AG20443 (cell line): ENCODE measurements at regions not wholly inside any gene's neighbourhood (a gene's known extent, or its start where the extent isn't known, plus 50 kb on each side); places are given as distances from the start of the nearest gene placed in this dataset.
"Not testable (repeated sequence)": the region's sequence is repeated elsewhere in the genome, so short reads cannot be mapped to it uniquely, and the experiment has no call there.

Experiments used
- DNase-seq: peaks from one replicate; pipeline ENCODE4 v3.0.0; 2012; ENCODE audit warnings: low spot score, mixed read lengths

DNA sequence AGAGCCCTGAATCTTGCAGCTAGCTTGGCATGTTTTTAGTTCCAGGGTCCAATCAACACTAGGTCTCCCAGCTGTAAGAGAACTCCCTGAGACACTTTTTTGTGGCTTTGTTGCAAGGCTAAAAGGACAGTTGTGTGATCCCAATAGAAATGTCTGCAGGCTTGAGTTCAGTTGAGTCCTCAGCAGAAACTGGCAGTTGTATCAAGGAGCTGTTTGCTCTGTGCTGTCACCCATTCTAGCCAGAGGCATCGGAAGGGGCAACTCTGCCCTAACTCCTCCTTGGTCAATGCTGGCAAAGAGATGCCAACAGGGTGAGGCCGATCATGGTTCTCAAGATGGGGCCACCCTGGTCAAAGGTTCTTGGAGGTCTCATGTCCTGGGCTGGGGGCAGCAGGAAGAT, 224.1 kb downstream of the BUB3 start:
- no peak for DNase-seq

GRCh38 chr10:123379156-123379555, 225.0 kb downstream of the BUB3 start:
- no peak for DNase-seq

DNA sequence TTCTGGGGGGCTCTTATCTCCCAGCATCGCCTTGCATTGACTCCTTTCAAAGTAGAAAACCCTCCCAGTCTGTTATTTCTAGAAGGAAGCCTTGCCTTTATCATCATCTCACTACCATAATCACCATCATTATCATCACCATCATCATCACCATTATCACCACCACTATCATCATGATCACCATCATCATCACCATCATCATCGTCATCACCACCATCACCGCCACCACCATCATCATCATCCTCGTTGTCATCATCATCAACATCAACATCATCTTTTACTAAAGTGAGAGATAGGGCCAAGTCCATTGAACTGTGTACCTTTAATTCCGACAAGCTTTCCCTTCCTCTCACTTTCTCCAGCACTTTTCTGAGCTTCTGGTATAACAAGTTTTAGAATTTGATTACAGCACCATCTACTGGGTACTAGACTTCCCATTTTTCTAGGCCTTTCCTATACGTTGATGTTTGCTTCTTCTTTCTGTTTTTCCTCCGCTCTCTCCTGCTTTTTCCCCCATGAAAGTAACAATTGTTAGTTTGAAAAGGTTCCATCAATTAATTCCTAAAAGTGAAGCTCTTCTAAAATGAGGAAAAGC, 226.4 kb downstream of the BUB3 start:
- DNase-seq = peak; percentile 31

DNA sequence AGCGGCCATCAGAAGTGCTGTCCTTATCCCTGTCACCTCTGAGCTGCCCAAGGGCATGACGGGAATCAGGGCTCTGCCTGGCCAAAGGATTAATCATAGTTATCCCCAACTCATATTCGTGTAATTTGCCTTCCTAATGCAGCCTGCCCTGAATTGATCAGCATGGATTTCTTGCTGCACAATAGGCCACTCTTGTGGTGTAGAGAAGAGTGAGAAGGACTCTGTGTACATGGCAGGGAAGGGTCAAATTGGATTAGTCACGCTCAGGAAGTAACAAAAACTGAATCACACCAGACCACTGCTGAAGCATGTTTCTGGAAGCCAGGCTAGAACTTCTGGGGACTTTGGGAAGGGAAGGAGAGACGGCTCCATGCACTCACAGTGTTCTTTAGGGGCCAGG, 227.0 kb downstream of the BUB3 start:
- no peak for DNase-seq

- DNase-seq = no peak
Observed at GRCh38 chr10:123382491-123382890, 228.3 kb downstream of the BUB3 start.

DNA sequence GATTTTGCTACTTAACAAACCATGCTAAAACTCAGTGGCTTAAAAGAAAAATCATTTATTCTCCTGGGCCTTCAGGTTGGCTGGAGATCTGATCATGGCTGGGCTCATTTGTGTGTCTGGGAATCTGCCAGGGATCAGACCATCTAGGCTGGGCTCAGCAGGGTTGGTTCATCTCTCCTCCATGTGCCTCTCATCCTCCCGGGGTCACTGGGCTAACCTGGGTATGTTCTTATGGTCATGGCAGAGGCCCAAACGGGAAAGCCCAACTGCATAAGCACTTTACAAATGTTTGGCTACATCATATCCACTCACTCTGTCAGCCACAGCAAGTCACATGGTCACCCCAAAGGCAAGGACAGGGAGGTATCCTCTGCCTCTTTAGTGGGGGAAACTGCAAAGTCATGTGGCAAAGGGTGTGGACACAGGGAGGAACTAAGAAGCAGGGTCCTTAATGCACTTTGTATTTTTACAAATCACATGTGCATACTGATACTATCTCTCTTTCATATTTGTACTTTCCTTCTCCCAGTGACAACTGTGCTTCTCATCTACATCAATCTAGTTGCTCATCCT, 231.4 kb downstream of the BUB3 start:
- no peak for DNase-seq

DNA sequence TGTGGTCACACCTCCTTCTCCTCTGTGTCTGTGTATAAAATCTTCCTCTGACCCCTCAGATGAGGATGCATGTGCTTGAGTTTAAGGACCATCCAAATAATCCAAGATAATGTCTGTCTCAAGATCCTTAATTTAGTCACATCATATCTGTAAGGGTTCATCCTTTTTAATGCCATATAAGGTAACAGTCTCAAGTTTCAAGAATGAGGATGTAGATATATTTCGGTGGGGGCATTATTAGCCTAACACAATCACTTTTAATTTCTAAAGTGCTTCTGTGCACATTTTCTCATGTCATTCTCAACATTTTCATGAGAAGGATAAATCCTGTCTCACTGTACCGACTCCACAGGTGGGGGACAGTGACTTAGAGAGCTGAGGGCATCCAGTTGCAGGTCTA, 235.3 kb downstream of the BUB3 start:
- DNase-seq = no peak

GRCh38 chr10:123390332-123390731, 236.1 kb downstream of the BUB3 start:
- DNase-seq = no peak

GRCh38 chr10:123390874-123391273, 236.7 kb downstream of the BUB3 start:
- DNase-seq = no peak

DNA sequence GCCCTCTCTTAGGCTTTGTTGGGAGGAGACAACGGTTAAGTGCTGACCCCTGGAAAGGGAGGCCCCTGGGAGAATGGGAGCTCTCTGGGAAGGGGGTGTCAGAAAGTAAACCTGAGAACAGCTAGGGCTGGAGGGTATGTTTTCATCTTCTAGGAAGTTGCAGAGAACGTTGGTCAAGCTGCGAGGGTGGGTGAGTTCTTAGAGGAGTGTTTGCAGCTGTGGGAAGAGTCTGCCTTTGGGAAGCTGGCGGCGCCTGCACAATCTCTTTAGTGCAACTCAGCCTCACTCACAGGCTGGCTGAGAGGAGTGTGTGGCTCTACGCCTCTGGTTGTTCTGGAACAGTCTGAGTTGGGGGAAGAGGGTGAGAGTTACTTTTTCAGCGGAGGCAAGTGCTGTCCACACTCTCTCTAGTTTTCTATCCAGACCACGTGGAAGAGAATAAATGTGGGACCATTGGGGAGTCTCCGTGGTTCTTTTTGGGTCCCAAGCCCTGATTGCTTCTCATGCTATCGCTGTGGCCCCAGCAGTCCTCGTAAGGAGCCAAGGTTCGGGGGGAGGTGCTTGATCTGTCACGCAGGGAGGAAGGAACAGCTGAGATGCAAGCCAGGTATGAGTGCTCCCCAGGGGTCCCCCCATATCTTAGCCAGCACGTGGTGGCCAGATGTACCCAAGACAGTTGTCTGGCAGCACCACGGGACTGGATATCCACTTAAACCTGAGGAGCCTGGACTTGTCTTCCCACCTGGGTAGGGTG, 237.2 kb downstream of the BUB3 start:
- no peak for DNase-seq

GRCh38 chr10:123392182-123392963, 238.2 kb downstream of the BUB3 start:
- no peak for DNase-seq

- DNase-seq = no peak
Observed at GRCh38 chr10:123393170-123393569, 239.0 kb downstream of the BUB3 start.

DNA sequence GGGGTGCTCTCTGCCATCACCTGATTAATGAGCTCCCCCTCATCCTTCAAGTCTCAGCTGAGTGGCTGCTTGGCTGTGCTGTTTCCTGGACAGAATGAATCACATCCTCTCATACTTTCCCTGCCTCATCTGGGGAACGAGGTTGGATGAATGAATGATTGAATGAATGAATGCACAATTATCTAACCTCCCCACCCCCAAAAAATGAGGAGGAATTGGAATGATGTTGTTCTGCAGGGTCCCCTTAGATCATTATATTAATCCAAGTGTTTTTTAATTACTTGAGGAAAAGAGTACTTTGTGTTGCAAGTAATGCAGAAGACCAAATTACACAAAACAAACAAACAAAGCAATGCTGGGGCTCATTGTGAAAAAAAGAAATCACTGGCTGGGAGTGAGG, 240.2 kb downstream of the BUB3 start:
- no peak for DNase-seq

- not testable (repeated sequence) for DNase-seq
Observed at GRCh38 chr10:123395234-123395633, 241.0 kb downstream of the BUB3 start.

GRCh38 chr10:123395906-123396305, 241.7 kb downstream of the BUB3 start:
- DNase-seq = no peak

- no peak for DNase-seq
Observed at GRCh38 chr10:123398180-123398591, 244.0 kb downstream of the BUB3 start.

DNA sequence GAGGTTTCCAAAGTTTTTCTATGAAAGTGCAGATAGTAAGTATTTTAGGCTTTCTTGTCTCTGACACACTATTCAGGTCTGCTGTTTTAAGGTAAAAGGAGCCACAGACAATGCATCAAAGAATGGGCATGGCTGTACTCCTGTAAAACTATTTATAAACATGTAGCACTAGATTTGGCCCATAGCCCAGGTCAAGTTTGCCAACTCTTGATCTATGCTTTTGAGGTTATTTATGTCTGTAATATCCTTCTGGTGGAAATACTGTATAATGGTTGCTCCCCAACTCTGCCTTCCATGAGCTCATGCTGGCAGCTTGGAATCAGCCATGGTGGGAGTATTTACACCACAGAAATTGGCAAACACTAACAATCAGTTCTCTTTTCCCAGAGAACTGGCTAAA, 244.6 kb downstream of the BUB3 start:
- no peak for DNase-seq

DNA sequence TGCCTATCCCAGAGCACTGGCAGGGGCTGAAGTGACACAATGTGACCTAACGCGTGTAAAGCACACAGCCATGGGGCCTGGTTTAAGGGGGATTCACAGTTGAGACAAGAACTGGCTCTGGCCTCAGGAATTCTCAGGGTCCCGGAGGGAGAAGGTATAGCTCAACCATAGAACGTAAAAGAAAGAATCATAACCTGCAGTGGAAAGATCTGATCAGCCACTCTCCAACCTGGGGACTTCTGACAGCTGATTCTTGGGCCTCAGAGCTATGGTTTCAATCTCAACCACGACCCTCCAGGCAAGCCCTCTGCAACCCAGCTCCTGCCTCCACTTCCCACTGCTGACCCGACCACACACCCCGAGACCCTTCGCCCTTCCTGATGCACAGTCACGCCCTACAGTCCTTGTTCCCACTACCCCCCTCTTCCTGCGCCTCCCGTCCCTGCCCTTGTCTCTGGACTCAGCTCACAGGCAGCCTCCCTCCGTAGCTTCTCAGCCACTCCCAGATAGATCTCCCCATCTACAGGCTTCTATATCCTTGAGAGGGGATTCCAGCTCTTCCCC, 245.2 kb downstream of the BUB3 start:
- no peak for DNase-seq

DNA sequence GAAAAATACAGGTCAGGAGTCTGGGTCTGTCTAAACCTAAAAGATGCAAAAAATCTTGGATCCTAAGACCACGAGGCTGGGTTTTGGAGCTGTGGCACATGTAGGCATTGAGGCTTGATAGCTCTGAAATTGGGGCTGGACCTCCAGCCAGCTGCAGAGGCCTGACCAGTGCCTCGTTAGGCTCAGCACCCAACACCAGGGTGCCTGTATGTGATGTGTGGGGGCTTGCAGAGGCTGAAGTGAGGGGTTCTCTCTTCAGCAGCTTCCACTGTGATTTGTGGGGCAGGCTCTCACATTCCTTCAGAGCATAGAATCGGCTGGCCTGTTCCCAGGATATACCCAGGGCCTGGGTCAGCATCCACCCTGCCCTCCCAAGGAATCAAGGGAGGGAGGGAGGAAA, 247.8 kb downstream of the BUB3 start:
- no peak for DNase-seq

GRCh38 chr10:123402656-123403055, 248.5 kb downstream of the BUB3 start:
- DNase-seq = no peak

- DNase-seq = no peak
Observed at GRCh38 chr10:123404357-123404756, 250.2 kb downstream of the BUB3 start.

DNA sequence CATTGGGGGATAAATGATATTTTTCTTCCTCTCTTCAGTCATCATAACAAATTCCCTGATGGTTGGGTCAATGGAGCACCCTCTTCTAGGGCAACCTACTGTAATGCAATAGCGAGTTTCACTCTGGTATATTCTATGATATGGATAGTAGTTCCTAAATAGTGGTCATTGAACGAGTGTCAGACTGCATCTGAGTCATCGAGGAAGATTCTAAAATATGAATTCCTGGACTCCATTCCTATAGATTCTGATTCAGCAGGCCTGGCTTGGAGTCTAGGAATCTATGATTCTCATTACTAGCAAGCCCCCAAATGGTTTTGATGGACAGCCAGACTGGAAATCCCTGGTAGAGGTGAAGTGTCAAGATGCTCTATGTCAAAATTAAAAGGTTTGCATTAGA, 254.5 kb downstream of the BUB3 start:
- no peak for DNase-seq

DNA sequence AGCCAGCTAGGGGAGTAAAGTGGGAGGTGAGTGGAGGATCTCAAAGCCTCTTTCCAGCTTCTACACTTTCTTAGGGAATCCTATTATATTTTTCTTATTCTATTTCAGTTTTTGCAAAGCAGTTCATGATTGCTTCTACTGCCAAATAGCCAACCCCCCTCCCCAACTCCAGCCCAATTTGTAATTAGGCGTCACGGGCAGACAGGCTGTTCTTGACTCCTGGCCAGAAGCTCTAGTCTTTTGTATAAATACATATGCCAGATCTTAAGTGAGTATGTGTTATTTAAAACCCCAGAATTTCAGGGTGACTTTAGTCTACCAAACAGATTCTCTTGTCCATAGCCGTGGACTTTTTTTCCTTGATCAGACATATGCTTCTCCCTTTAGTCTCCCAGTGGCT, 255.2 kb downstream of the BUB3 start:
- no peak for DNase-seq
